ENCODE measurements at regions not wholly inside any gene's neighbourhood (a gene's known extent, or its start where the extent isn't known, plus 50 kb on each side); places are given as distances from the start of the nearest gene placed in this dataset.

DNA sequence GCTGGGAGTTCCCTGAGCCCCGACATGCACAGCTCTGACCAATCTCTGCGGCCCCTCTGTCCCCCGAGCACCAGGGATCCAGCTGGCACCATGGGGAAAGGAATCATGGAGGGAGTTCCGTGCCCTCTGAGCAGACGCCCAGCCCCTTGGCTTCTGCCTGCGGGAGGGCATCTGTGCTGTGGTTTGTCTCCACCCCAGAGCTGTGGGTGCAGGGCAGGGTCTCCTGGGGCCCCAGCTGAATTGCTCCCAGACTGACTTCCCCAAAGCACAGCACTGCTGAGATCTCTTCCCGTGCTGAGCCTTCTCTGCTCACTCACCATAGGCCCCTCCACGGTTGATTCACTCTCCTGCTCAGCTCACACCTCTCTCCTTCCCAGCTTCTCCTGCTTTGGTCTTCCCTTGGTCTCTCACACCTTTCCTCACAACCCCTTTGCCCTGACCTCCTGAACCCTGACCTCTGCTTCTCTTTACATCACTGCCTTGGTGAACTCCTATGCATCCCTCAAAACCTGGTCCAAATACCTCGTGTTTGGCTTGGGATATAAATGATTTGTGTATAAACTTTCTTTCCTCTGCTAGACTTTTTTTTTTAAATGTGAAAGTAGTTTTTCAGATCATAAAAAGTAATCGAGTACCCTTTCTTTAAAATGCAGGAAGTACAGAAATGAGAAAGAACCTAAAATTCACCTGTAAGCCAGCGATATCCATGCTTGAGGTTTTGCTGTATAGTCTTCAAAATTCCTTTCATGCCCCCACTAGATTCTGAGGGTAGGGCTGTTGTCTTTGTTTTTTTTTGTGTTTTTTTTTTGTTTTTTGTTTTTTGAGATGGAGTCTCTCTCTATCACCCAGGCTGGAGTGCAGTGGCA is 265.3 kb downstream of the SEC14L1 start:
- DNase-seq (ENCODE audit: insufficient read length, low spot score), result no peak

DNA sequence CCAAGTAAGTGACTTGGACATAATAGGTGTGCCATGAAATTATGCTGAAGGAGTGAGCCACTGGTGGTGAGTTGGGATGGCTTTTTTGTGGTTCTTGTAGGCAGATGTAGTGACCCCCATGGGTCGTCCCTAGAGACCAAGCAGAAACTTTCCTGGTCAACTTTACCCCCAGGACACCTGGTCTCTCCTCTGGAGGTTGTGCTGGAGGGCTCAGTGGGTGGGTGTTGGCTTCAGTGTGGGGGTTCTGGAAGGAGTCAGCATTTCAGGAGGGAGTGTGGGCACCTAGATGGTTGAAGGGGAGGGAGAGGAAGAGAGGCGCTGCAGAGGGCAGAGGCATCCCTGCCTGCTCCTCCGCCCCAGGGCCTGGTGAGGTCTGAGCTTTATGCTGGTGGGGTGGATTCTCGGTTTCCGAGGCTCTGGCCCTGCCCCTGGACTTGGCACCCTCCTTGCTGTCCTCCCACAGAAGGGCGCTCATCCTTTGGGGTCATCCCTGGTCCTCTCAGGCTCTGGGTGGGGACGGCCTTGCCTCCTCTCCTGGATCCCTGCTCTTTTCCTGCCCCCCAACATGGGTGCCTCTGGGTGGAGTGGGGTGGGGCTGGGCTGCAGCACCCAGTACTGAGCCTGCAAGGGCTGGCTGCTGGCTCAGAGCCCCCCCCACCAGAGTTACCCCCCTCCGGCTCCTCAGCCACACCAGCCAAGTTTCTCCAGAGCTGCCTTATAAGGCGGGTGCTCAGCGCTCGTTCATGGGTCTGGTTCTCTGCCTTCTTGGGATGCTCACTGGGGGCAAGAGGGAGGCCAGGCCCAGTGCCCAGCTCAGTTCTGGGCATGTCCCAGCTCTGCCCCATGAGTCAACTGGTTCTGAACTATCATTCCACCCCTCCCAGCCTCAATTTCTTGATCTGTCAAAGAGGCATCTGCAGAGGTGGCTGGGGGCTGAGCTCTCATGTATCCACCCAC is 266.8 kb downstream of the SEC14L1 start:
- FAIRE-seq (no peak), DNase-seq (ENCODE audit: insufficient read length, low spot score) (no peak)
- TF ChIP-seq POU2F2 (IDR thresholded peaks at IDR 0.05; ENCODE audit: low read depth, low read length), result no peak
- no peak for TF ChIP-seq SPI1 (IDR thresholded peaks at IDR 0.05; ENCODE audit: low read depth, low read length)
- no peak for TF ChIP-seq TAF1 (IDR thresholded peaks at IDR 0.05; ENCODE audit: low read depth, low read length)
- no peak for TF ChIP-seq PAX5 (IDR thresholded peaks at IDR 0.05; ENCODE audit: insufficient read depth, low read length, severe bottlenecking)
- TF ChIP-seq POLR2A (IDR thresholded peaks at IDR 0.05; ENCODE audit: low read depth, low read length), result no peak
- no peak for TF ChIP-seq POLR2AphosphoS5 (IDR thresholded peaks at IDR 0.05; ENCODE audit: low read depth, low read length)

More for the DNA sequence above, 265.3 kb downstream of the SEC14L1 start:
- TF ChIP-seq POU2F2 (IDR thresholded peaks at IDR 0.05; ENCODE audit: low read depth, low read length) (no peak), POLR2A (IDR thresholded peaks at IDR 0.05; ENCODE audit: low read depth, low read length) (no peak), PAX5 (IDR thresholded peaks at IDR 0.05; ENCODE audit: insufficient read depth, low read length, severe bottlenecking) (no peak), POLR2AphosphoS5 (IDR thresholded peaks at IDR 0.05; ENCODE audit: low read depth, low read length) (no peak), SPI1 (IDR thresholded peaks at IDR 0.05; ENCODE audit: low read depth, low read length) (no peak)
- FAIRE-seq, result peak; percentile 85

GRCh38 chr17:77408284-77408683 is 267.5 kb downstream of the SEC14L1 start:
- FAIRE-seq (no peak), DNase-seq (ENCODE audit: insufficient read length, low spot score) (no peak)
- TF ChIP-seq POLR2AphosphoS5 (IDR thresholded peaks at IDR 0.05; ENCODE audit: low read depth, low read length) (no peak), POLR2A (IDR thresholded peaks at IDR 0.05; ENCODE audit: low read depth, low read length) (no peak), TAF1 (IDR thresholded peaks at IDR 0.05; ENCODE audit: low read depth, low read length) (no peak), POU2F2 (IDR thresholded peaks at IDR 0.05; ENCODE audit: low read depth, low read length) (no peak), PAX5 (IDR thresholded peaks at IDR 0.05; ENCODE audit: insufficient read depth, low read length, severe bottlenecking) (no peak), SPI1 (IDR thresholded peaks at IDR 0.05; ENCODE audit: low read depth, low read length) (no peak)

DNA sequence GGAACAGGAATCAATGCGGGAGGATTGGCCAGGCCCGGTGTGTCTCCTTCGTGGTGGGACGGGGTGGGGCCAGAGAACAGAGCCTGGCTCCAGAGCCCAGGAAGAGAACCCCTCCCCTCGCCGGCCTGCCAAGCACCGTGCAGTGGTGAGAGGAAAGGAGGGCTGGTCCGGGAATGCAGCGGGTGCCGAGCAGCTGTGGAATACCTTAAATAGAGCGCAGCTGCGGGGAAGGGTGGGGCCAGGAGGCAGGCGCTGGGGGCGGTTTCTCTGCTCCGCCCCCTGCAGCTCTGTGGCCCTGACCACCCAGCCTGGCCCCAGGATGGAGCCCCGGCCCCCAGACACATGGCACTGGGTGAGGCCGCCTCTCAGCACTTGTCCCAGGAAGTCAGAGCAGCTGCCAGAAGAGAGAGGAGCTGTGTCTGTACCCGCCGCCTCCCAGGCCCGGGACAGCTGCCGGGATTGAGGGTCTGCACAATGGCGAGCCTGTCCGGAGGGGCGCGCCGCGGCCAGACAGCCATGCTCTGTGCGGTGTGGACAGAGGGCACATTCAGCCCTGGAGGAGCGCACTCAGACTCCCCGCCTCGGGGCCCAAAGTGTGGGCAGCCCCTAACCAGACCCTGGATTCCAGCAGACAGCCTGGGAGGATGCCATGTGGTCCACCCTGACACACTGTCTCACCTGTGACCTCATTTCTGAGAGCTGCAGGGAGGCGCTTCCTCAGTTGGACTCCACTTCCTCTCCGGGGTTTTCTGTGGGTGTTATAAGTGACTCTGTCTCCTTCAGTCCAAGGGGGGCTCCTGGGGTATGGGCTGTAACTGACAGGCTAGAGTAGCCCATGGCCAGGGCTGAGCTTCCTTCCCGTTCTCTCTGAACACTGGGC is 268.8 kb downstream of the SEC14L1 start:
- FAIRE-seq, result no peak
- TF ChIP-seq POU2F2 (IDR thresholded peaks at IDR 0.05; ENCODE audit: low read depth, low read length) (no peak), SPI1 (IDR thresholded peaks at IDR 0.05; ENCODE audit: low read depth, low read length) (no peak), TAF1 (IDR thresholded peaks at IDR 0.05; ENCODE audit: low read depth, low read length) (no peak), POLR2AphosphoS5 (IDR thresholded peaks at IDR 0.05; ENCODE audit: low read depth, low read length) (no peak), PAX5 (IDR thresholded peaks at IDR 0.05; ENCODE audit: insufficient read depth, low read length, severe bottlenecking) (no peak), POLR2A (IDR thresholded peaks at IDR 0.05; ENCODE audit: low read depth, low read length) (no peak)
- no peak for DNase-seq (ENCODE audit: insufficient read length, low spot score)

DNA sequence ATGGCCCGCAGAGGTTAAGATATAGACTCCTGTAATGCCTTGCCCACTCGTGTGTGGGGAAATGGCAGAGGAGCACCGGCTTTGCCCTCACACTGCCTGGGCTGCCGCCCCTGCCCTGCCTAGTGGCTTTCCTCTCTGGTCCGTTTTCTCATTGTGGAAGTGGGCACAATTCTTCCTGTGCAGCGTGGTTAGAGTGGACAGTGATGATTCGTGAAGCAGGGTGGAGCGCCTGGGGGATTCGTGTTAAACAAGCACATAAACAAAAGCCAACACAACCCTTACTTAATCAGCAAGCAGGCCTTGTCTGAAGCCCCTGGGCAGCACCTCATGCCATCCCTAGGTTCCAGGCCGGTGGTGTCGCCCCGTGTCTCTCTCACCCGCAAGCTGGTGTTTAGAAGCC is 269.7 kb downstream of the SEC14L1 start:
- TF ChIP-seq SPI1 (IDR thresholded peaks at IDR 0.05; ENCODE audit: low read depth, low read length), result no peak
- TF ChIP-seq POLR2AphosphoS5 (IDR thresholded peaks at IDR 0.05; ENCODE audit: low read depth, low read length), result no peak
- no peak for TF ChIP-seq POU2F2 (IDR thresholded peaks at IDR 0.05; ENCODE audit: low read depth, low read length)
- TF ChIP-seq POLR2A (IDR thresholded peaks at IDR 0.05; ENCODE audit: low read depth, low read length), result no peak
- TF ChIP-seq PAX5 (IDR thresholded peaks at IDR 0.05; ENCODE audit: insufficient read depth, low read length, severe bottlenecking), result no peak
- TF ChIP-seq TAF1 (IDR thresholded peaks at IDR 0.05; ENCODE audit: low read depth, low read length), result no peak

GRCh38 chr17:77414811-77415400 is 274.1 kb downstream of the SEC14L1 start:
- no peak for DNase-seq (ENCODE audit: insufficient read length, low spot score)
- FAIRE-seq, result no peak
- no peak for TF ChIP-seq TAF1 (IDR thresholded peaks at IDR 0.05; ENCODE audit: low read depth, low read length)
- TF ChIP-seq PAX5 (IDR thresholded peaks at IDR 0.05; ENCODE audit: insufficient read depth, low read length, severe bottlenecking), result no peak
- TF ChIP-seq SPI1 (IDR thresholded peaks at IDR 0.05; ENCODE audit: low read depth, low read length), result no peak
- no peak for TF ChIP-seq POLR2A (IDR thresholded peaks at IDR 0.05; ENCODE audit: low read depth, low read length)
- no peak for TF ChIP-seq POLR2AphosphoS5 (IDR thresholded peaks at IDR 0.05; ENCODE audit: low read depth, low read length)
- no peak for TF ChIP-seq POU2F2 (IDR thresholded peaks at IDR 0.05; ENCODE audit: low read depth, low read length)

More for the DNA sequence above, 269.7 kb downstream of the SEC14L1 start:
- FAIRE-seq, result no peak
- DNase-seq (ENCODE audit: insufficient read length, low spot score), result no peak

GRCh38 chr17:77416105-77416713 is 275.4 kb downstream of the SEC14L1 start:
- no peak for FAIRE-seq
- TF ChIP-seq POLR2A (IDR thresholded peaks at IDR 0.05; ENCODE audit: low read depth, low read length) (no peak), POLR2AphosphoS5 (IDR thresholded peaks at IDR 0.05; ENCODE audit: low read depth, low read length) (no peak), TAF1 (IDR thresholded peaks at IDR 0.05; ENCODE audit: low read depth, low read length) (no peak), SPI1 (IDR thresholded peaks at IDR 0.05; ENCODE audit: low read depth, low read length) (no peak), POU2F2 (IDR thresholded peaks at IDR 0.05; ENCODE audit: low read depth, low read length) (no peak), PAX5 (IDR thresholded peaks at IDR 0.05; ENCODE audit: insufficient read depth, low read length, severe bottlenecking) (no peak)
- no peak for DNase-seq (ENCODE audit: insufficient read length, low spot score)
